HUDEP-2 (cell line): ENCODE measurements at regions not wholly inside any gene's neighbourhood (a gene's known extent, or its start where the extent isn't known, plus 50 kb on each side); places are given as distances from the start of the nearest gene placed in this dataset.

Source experiments
- DNase-seq, 76 experiments: peaks; one replicate each; lab custom pipeline; 2025; ENCODE audit not compliant: unreplicated experiment in 76 of 76; lab: John Stamatoyannopoulos, UW

DNA sequence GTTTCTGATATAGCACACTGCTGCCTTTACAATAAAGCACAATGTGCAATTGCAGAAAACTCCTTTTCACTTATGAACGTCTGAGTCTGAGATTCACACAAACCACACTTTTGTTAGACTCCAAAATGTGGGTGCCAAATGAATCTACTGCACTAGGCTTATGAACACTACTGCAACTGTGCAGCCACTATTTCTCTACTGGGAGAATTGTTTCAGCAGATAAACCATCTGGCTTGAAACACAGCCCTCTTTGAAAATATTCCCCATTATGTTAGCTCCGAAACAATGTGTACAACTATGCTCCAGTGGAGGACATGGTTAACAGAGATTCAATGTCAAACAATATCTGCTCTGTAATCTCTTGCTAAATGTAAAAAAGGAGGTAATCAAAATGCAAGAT, 188.7 kb upstream of the ZEB2 start:
- DNase-seq, result no peak

DNA sequence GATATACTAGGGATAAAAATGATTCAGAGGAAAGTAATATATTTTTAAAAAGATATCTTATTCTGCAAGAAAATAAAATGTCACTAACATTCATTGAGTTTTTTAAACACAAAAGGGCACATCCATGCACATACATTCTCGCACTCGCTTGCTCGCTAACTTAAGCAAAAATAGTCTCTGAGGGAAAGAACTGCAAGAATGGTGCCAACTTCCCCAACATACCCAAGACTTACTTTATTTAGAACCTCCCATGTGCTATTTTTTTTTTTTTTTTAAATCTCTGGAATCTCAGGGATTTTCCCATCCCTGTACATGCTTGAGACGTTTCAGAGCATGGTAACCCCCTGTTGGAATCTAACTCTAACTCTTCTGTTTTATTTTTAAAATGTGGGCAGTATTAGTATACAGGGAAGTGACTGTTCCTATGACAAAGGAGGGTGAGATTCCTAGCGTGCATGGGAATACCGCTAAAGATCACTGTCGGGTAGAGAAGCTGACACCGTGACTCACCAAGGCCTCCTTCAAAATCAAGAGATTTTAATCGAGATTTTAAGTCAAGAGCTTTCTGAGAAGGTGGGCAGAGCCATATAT, 187.9 kb upstream of the ZEB2 start:
- no peak for DNase-seq

DNA sequence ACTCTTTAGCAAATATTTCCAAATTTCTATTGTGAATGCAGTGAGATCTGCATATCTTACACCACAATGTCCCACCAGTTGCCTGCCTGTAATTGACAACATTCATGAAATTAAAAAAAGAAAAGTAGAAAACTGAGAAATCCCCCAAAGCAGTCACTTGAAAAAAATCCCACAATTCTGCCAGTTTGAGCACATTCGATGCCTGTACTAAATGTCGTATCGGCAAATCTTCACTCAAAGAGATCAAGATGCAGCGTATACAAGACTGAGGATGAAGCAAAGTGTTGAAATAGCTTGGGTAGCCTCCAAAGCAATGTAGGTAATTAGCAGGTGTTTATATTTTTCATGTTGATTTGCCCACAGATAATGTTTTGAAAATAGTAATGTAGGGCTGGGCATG, 186.7 kb upstream of the ZEB2 start:
- no peak for DNase-seq

DNA sequence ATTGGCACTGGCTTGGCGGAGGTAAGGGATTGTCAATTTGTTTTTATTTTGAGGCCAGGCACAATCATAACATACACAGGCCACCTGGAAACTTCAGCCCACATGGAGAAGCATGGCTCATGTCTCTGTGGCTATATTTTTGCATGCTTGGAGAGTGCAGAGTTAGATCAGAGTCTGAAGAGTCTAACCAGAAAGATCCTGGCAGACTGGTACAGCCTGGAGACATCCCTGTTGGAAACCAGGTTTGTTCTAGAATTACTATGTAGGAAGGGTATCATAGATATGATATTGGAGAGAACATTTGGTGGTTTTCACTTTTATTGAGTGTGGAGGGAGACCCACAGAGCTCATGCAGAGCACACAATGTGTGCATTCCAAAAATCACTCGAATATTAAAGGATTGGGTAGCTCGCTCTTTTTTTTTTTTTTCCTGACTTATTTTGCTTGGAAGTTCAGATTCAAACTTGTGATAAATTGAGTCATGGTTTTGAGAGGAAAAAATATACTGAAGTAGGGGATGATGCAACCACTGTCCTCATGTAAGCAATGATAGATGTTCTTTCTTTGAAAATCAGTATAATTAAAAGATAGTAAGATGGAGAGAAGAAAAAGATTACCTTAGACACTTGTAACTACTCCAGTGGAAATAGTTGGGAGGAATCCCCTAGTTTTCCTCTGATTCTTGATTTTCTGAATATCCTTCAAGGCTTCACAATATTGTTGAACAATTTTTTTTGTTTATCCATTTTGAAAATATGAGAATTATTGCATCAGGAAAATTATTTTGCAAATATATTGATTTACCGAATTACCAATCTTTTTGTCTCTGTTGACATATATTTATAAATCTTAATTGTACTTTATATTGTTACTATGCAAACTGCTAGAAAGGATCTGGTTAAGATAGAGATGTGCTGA, 185.7 kb upstream of the ZEB2 start:
- DNase-seq, result no peak

DNA sequence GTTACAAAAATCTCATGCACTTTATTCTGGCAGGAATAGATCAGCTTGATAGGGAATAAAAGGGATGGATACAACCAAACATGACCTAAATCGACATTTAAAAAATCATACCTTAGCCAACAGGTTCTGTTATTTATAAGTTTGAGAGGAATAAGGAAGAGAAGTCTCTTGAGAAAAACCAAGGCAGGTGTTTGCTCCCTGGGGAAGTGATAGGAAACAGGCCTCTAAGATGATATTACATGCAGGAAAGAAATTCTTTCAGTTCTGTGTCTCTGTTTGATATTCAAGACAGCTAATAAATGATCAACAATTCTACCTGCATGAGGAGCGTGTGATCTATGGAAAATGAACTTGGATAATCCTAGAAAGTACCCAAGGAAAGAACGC, 184.8 kb upstream of the ZEB2 start:
- no peak for DNase-seq

DNA sequence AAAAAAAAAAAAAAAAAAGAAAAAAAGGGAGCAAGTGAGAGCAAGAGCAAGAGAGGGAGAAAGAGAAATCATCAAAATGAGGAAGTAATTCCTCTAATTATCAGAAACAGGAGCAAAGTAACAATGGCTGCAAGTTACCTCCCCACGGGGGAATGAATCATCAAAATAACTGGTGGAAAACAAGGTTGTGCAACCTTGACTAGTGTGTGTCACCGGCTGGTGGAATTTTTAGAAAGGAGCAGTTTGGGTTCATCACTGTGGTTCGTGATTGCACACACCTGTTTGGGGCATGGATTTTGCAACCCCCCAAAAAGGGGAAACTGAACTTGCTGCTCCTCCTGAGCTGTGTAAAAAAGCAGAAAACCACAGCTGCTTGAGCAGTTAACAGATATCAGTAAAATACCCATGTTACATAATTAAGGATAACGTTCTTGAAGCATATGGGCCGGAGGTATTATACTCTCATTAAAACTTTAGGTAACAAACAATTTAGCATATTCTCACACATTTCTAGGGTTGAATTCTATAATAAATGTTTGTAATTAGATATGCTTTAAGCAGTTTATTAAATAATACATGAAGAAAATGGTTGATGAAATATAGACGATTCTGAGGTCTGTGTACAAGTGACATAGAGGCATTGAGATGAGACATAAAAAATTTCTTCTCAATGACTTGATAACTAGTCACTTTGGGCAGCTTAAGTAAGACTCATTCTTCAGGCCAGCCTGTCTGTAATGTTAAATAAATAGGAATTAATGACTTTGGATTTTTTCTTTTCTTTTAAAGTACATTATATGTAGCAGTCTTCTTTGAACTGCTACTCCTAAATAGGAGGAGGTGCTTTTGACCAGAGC, 184.2 kb upstream of the ZEB2 start:
- DNase-seq, result peak in 27 of 76 experiments; percentile 1 to 57 (median 12)

DNA sequence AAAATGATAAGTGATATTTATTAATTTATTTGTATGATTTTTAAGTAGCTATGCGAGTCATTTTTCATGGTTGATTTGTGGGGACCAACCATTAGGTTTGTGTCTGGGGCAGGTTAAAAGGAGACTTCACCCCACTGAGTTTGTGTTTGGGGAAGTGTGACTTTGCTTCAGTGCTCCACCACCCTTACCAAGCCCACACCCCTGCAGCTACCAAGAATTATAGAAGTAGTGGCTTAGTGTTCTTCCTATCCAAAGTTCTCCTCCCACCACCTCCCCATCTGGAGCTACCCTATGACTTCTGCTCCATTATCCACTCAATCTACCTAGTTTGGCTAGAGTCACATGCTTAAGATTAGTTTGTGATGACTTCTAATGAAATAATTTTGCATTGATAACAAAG, 182.1 kb upstream of the ZEB2 start:
- no peak for DNase-seq

DNA sequence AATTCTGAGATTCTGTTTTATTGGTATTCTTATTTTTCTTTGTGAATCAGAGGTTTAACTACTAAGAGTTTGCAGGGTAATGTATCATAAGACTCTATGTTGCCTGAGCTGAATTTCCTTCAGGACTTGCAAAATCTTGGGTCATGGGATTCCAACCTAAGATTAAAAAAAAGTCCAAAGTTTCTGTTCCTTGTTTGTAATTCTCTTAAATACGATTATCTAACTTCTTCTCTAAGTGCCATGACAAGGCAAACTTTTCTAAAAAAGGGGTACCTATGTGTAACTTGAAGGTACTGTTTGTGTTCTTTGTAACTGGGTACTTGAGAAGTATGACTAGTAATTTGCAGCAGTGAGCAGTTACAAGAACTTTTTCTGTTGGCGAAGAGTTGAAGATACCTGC, 181.3 kb upstream of the ZEB2 start:
- no peak for DNase-seq

DNA sequence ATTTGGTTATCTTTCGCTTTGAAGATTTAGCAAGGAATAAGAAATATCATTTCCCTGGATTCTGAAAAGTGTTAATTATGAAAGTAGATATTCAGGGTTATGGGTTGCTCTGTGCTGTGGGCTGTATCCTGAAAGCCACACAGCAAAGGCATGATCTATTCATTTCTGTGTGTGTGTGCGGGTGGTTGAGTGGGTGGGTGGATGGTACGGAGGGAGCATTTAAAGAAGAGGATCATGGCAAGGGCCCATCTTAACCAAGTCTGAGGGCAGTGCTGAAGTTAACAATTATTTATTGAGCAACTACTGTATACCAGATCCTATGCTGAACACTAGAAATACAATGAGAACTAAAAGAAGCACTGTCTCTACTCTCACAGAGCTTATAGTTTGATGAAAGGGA, 178.2 kb upstream of the ZEB2 start:
- no peak for DNase-seq

DNA sequence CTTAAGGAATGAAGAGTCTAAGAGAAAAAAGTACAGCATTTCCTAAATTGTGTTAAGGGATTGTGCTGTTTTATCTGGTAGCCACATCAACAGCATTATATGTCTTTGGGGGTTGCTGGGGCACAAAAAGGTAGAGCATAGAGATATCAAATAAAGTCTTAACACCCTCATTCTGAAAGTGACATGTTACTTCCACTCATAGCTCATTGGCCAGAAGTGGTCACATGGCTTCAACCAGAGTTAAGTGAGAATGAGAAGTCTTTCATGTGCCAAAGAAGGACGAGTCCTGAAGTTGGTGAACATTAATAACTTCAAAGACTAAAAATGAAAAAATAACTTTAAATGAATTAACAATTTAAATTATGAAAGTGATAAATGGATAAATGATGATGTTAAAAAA, 175.7 kb upstream of the ZEB2 start:
- DNase-seq, result no peak

DNA sequence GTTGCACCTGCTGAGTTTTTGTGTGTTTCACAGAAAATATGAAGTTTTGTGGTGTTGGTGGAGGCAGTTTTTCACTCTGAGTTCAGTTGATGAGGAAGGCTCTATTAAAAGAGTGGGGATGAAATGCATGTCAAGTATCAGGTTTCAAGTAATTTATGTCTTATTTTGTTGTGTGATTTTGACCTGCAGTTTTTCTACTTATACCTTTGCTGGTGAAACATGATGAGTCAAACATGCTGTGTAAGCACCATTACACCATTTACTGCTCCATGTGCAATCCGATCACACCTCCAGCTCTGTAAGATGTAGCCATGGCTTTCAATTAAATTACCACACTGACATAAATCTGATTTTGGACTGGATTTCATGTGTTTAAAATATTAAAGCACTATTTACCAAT, 174.5 kb upstream of the ZEB2 start:
- DNase-seq, result no peak

DNA sequence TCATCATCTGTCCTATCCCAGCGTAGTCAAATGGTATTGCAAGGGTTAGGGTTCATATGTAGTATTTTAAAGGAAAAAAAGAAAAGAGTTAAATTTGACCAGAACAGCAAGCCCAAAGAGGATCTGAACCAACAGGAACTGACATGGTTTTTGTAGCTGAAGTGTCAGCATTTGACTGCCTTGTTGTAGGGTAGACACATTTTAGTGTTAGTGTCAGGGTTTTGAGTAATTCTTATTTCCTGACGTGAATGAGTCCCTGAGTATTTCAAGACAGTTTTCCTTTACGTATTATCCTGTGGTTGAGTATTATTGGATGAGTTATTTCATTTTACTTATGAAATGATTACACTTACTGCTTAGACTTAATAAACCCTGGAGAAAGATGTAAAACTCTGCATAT, 173.3 kb upstream of the ZEB2 start:
- no peak for DNase-seq

DNA sequence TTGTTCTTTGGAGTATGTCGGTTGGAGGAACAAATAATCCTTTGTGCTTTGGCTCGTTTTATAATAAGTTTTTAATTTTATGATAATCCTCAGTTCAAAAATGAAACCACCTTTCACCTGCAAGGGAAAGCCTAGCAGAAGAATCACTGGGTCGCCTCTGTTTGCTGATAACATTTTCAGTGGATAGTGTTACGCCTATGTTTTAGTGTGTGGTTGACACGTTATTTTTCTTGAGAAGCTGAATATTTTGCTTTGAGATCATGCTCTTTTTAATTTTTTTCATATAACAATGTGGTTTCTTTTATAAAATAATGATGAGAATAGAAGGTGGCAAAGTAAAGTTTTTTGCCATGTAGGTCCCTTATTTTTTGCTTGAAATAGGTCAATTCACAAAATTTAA, 172.7 kb upstream of the ZEB2 start:
- DNase-seq, result no peak

DNA sequence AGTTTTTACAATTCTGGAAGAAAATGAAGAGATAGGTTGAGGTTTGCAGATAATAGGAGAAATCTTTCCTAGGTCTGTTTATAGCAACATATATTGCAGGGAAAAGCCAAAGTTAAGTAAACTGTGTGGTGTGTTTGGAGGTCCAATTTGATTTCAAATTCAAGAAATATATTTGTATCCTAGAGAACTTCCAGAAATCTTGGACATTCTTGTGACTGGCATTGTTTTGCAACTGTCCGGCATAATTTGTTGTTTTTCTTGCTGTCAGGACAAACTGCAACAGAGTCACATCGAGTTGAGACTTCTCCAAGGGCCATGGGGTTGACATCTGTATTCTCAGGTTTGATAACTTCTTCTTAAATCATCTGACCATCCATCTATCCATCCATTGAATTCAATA, 170.9 kb upstream of the ZEB2 start:
- DNase-seq, result no peak

DNA sequence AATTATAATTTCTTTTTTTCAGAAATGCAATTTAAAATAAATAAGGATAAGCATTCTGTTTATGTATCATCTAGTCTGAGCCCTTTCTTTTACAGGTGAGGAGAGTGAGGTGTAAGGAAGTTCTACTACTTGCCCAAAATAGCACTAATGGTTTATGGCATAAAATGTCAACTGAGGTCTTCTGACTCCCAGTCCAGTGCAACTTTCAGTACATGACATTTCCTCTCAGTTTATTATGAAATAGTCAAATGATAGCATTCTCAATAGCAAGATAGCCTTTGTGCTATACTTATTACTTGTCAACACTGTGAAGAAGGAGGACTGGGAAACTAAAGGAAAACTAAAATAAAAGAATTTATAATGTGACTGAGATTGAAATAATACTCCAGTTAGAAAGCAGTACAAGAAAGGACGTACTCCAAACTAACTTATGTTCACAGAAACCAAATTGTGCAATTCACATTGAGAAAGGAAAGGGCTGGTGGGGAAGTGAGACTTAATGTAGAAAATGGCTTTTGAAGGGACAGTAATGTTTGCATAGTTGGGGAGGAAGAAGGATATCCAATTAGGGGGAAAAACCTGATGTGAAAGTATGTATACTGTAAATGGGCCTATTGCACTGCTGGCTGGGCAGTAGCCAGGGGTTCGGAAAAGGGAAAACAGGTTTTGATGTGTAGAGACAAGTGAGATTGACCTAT, 166.7 kb upstream of the ZEB2 start:
- no peak for DNase-seq

DNA sequence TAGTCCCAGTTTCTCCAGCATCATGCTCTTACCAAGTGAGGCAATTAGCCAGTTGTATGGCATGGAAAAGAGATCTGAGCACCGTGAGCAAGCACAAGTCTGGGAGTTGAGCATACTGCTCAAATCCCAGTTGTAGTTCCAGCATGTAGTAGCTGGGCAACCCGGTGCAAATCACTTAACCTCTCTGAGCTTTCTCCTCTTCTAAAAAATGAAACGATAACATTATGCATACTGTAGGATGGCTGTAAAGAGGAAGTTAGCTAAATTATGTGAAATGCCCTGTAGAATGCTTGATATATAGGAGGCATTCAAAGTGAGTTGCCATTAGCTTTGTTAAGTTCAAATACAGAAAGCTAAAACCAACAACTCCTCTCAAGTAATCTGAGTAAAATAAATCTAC, 164.0 kb upstream of the ZEB2 start:
- no peak for DNase-seq

DNA sequence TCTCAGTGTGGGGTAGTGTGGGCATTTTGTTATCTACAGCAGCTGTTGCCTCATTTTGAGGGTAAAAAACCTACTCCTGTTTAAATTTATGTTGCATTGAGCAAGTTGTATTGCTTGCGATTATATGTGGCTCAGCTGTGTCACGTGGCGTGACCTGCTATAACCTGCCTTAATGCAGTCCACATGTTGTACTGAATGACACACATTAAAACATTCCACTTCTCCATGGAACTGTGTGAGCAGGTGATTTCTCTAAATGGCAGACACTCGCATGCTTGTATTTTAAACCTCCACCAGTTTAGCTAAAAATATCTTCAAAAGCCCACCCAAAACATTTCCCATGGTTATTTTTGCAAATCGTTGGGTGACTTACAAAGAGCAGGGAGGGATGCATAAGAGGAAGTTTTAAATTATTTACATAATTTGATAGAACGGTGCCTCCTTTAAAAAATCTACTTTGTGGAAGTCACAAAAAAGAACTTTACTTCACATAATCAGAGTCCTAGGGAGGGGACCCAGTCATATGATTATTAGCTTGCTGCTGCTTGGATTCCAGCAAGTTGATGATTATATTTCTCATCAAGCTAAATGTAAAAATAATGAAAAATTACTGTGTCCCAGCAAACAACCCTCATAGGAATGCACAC, 163.3 kb upstream of the ZEB2 start:
- no peak for DNase-seq

DNA sequence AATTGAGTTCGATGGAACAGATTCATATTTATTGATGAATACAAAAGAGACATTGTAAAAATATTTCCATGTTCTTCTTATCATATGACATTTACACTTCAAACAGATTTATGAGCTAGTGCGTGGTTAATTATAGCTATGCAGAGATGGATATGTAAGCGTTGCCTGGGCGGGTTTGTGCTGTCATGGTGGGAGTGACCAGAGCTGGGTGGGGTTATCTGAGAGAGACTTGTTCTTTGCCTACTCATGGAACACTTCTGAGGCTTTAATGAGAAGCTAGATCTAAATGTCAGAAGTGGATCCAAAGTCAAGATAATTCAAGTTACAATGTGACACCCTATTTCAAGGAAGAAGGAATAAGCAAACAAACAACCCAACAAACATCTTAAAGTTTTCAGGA, 162.3 kb upstream of the ZEB2 start:
- peak in 6 of 76 experiments; percentile 3 to 29 (median 5) for DNase-seq

DNA sequence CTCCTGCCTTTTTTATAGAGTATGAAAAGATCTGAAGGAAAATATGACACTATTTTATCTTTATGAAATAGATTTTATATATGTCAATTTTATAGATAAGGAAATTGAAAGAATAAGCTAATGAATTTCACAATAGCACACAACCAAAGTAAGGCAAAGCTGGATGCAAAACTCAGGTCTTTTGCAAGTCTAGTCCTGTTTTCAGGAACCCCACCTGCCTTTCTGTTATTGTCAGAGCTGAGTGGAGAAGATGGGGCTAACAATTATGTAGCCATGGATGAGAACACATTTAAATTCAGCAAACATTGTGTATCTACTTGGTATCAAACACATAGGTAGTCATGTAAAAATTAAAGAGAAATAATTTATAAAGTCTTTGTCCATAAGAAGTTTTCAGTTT, 161.5 kb upstream of the ZEB2 start:
- no peak for DNase-seq

DNA sequence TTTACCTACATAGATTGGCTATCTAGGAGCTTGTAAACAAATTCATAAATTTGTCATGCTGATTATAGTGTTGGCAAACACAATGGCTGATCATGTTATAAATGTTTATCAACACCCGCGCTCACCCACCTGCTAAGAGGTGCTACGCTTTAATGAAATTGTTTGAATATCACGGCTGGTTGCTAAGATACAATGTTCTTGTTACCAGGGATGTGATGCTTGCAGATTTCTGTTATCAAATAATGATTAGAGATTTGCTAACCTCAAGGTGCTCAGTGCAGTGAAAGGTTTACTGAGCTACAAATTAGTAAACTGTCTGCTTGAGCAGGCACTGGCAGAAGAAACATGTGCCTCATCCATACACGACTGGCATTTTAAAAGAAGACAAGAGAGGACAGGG, 160.0 kb upstream of the ZEB2 start:
- DNase-seq, result no peak
